WI38 (cell line): ENCODE measurements at regions not wholly inside any gene's neighbourhood (a gene's known extent, or its start where the extent isn't known, plus 50 kb on each side); places are given as distances from the start of the nearest gene placed in this dataset.

ENCODE experiments used
- H3K4me3 ChIP-seq: 2 replicates; pipeline ENCODE4 v1.5.1; 2011; ENCODE audit warnings: low read depth, mild to moderate bottlenecking, control low read depth, low read length
- TF ChIP-seq, protein P1 (sequence below): IDR thresholded peaks from 2 replicates; pipeline ENCODE4 v1.5.1; 2012; ENCODE audit warnings: low read depth, mild to moderate bottlenecking, control low read depth, low read length

GRCh38 chr18:41464278-41464677 is 490.8 kb upstream of the PIK3C3 start:
- TF ChIP-seq, protein P1, sequence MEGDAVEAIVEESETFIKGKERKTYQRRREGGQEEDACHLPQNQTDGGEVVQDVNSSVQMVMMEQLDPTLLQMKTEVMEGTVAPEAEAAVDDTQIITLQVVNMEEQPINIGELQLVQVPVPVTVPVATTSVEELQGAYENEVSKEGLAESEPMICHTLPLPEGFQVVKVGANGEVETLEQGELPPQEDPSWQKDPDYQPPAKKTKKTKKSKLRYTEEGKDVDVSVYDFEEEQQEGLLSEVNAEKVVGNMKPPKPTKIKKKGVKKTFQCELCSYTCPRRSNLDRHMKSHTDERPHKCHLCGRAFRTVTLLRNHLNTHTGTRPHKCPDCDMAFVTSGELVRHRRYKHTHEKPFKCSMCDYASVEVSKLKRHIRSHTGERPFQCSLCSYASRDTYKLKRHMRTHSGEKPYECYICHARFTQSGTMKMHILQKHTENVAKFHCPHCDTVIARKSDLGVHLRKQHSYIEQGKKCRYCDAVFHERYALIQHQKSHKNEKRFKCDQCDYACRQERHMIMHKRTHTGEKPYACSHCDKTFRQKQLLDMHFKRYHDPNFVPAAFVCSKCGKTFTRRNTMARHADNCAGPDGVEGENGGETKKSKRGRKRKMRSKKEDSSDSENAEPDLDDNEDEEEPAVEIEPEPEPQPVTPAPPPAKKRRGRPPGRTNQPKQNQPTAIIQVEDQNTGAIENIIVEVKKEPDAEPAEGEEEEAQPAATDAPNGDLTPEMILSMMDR: no peak
- no peak overlapping the region for H3K4me3 ChIP-seq

DNA sequence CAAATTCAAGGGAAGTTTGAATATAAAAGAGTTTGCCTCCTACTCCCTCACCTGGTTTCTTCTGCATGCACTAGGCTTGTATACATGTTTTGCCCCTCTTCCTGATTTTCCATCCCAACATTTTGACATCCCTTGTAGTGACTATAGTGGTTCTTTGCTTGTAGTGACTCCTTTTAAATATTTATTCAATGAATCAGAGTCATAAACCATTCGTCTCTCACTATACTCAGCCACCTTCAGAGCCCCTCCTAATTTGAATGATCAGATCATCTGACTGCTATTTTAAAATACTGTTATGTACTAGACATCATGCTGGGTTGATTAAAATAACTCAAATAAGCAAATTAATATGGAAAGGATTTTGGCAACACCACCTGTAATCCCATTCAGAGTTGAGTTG is 492.1 kb upstream of the PIK3C3 start:
- H3K4me3 ChIP-seq: no peak overlapping the region
- TF ChIP-seq, protein P1: no peak

DNA sequence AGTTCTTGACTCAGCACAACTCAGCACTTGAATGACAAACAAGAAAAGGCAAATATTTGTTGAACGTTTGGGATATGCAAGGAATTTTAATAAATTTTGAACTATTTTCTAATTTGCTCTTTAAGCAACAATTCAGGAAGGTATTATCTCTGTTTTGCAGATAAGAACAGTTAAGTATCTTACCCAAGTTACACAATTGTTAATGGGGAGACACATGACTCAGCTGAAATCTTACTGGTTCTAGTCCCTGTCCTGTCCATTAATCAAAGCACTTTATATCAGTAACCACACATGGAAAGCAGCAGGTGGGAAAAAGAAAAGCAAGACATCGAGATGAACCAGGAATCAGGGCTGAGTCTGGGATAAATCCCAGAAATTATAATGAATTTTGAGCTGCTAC is 493.9 kb upstream of the PIK3C3 start:
- TF ChIP-seq, protein P1: no peak
- H3K4me3 ChIP-seq: no peak overlapping the region

- H3K4me3 ChIP-seq: no peak overlapping the region
- TF ChIP-seq, protein P1: no peak
Measured at GRCh38 chr18:41459656-41460055, 495.4 kb upstream of the PIK3C3 start.

GRCh38 chr18:41458376-41458775 is 496.7 kb upstream of the PIK3C3 start:
- TF ChIP-seq, protein P1: no peak
- no peak overlapping the region for H3K4me3 ChIP-seq

DNA sequence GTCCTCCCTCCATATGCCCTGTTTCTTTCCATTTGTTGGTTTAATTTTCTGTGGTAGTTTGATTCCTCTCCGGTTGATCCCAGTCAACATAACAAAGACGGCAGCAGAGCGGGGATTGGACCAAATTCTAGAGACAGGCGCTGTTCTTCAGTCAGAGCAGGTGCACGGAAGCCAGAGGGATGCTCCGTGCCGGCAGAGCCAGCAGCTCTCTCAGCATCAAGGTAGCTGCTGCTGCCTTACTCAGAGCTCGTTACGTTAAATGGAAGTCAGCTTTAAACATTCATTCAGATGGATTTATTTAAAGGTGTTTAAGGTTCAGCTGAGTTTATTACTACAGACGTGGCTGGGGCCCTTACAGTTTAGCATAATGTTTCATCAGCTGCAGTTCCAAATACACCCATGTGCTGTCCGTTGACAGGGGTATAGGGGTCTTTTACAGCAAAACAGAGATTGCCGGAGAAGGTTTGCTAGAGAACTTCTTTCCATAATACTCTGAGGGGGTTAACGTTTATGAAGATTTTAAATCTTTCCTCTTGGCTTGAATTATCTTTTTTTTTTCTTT is 497.2 kb upstream of the PIK3C3 start:
- no peak overlapping the region for H3K4me3 ChIP-seq
- TF ChIP-seq, protein P1: no peak

DNA sequence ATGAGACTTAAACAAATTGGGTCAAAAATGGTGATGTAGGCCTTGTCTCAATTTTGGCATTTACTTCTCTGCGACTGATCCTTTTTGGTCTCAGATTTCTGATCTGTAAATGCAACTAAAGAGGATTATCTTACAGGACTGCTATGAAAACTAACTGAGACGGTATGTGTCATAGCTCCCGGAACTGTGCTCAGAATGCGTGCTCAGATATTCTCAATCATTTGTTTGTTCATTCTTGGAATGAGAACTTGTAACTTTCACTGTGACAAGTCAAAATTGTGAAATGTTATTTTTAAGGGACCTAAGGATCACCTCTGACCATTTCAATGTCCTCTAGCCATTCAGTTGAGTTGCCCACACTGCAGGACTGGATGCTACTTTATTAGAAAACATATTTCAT is 498.2 kb upstream of the PIK3C3 start:
- TF ChIP-seq, protein P1: no peak
- H3K4me3 ChIP-seq: no peak overlapping the region
